ENCODE measurements at regions not wholly inside any gene's neighbourhood (a gene's known extent, or its start where the extent isn't known, plus 50 kb on each side); places are given as distances from the start of the nearest gene placed in this dataset.

- H3K4me3 ChIP-seq (ENCODE audit: low read length) = no peak overlapping the region
- H2AFZ ChIP-seq (ENCODE audit: low read length) = no peak overlapping the region
- CTCF ChIA-PET = no interaction called here
- no peaks in the 10 kb centered on the region for H3K9me2 ChIP-seq (replicated peaks; ENCODE audit: low read length)
- intact Hi-C loops (cut with micrococcal nuclease) = no loop called here
- H3K4me2 ChIP-seq (ENCODE audit: low read length) = no peak overlapping the region
- ATAC-seq (no peak), DNase-seq (no peak)
- no peak overlapping the region for H3K27ac ChIP-seq (ENCODE audit: low read length)
- POLR2A ChIA-PET (ENCODE audit: unreplicated experiment) = no interaction called here
- H3F3A ChIP-seq (ENCODE audit: low read length, unreplicated experiment) = no peaks in the 10 kb centered on the region
- H3K9ac ChIP-seq (ENCODE audit: low read length) = no peak overlapping the region
- TF ChIP-seq CTCF (conservative IDR thresholded peaks at IDR 0.05; ENCODE audit: low read depth, low read length) = no peak
- no peak for TF ChIP-seq EZH2 (IDR thresholded peaks at IDR 0.05; ENCODE audit: low read length, unreplicated experiment)
- no peak for TF ChIP-seq EZH2phosphoT487 (IDR thresholded peaks at IDR 0.05; ENCODE audit: borderline replicate concordance, low read length)
- H3K79me2 ChIP-seq (ENCODE audit: low read length) = no peaks in the 10 kb centered on the region
- H3K27me3 ChIP-seq (ENCODE audit: low read length) = peaks cover 3% of the 10 kb centered on the region
- no peaks in the 10 kb centered on the region for H3K36me3 ChIP-seq (ENCODE audit: low read depth, low read length)
- no TSS peak for BruUV-seq (replicated peaks)
- H3K9me3 ChIP-seq (ENCODE audit: low read length) = no peaks in the 10 kb centered on the region
- no peaks in the 10 kb centered on the region for H4K20me1 ChIP-seq (ENCODE audit: low read length)
- no peaks in the 10 kb centered on the region for H3K4me1 ChIP-seq (ENCODE audit: insufficient read depth, low read length)
Observed at GRCh38 chr1:5658340-5659316, 333.6 kb downstream of the NPHP4 start.

- Histone ChIP-seq H3K4me3 (ENCODE audit: low read length) (no peak overlapping the region), H3K4me2 (ENCODE audit: low read length) (no peak overlapping the region), H3K36me3 (ENCODE audit: low read depth, low read length) (no peaks in the 10 kb centered on the region), H3K4me1 (ENCODE audit: insufficient read depth, low read length) (no peaks in the 10 kb centered on the region), H3K79me2 (ENCODE audit: low read length) (no peaks in the 10 kb centered on the region), H3K27ac (ENCODE audit: low read length) (no peak overlapping the region), H2AFZ (ENCODE audit: low read length) (no peak overlapping the region), H3K27me3 (ENCODE audit: low read length) (peaks cover 53% of the 10 kb centered on the region), H3K9me2 (replicated peaks; ENCODE audit: low read length) (no peaks in the 10 kb centered on the region), H3K9ac (ENCODE audit: low read length) (no peak overlapping the region), H3K9me3 (ENCODE audit: low read length) (no peaks in the 10 kb centered on the region), H3F3A (ENCODE audit: low read length, unreplicated experiment) (no peaks in the 10 kb centered on the region), H4K20me1 (ENCODE audit: low read length) (no peaks in the 10 kb centered on the region)
- CTCF ChIA-PET = no interaction called here
- no peak for ATAC-seq
- POLR2A ChIA-PET (ENCODE audit: unreplicated experiment) = no interaction called here
- intact Hi-C loops (cut with micrococcal nuclease) = no loop called here
- DNase-seq = no peak
- BruUV-seq (replicated peaks) = no TSS peak
- TF ChIP-seq EZH2 (IDR thresholded peaks at IDR 0.05; ENCODE audit: low read length, unreplicated experiment) (no peak), EZH2phosphoT487 (IDR thresholded peaks at IDR 0.05; ENCODE audit: borderline replicate concordance, low read length) (no peak; the same call in 1 of the 2 replicates), CTCF (conservative IDR thresholded peaks at IDR 0.05; ENCODE audit: low read depth, low read length) (no peak)
Observed at GRCh38 chr1:5651964-5652821, 340.0 kb downstream of the NPHP4 start.
